ENCODE measurements at regions not wholly inside any gene's neighbourhood (a gene's known extent, or its start where the extent isn't known, plus 50 kb on each side); places are given as distances from the start of the nearest gene placed in this dataset.
"Not testable (repeated sequence)": the region's sequence is repeated elsewhere in the genome, so short reads cannot be mapped to it uniquely, and the experiment has no call there.

DNA sequence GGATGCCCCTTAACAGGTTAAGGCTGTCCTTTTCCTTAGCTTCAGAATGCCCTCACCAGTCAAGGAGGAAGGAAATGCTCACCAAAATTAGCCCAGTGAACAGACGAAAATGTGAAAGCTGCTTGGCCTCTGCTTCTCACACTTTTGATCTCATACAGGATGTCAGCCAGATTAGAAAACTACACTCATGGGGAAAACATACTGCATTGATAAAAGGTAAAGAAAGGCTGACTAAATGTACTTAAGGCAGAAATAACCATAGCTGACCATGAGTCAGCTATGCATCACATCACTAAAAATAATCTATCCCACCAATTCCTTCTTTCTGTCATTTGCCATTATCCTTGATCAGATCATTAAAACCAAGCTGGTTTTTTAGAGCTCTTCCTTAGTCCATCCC, 198.4 kb upstream of the TENT5A start:
- CTCF ChIA-PET: no interaction called here
- DNase-seq: no peak
- no peaks in the 10 kb centered on the region for H3K36me3 Mint-ChIP-seq (ENCODE audit: low read depth)
- POLR2A ChIA-PET: no interaction called here
- H3K9me3 Mint-ChIP-seq: no peaks in the 10 kb centered on the region
- no peak overlapping the region for H3K4me3 Mint-ChIP-seq
- no peaks in the 10 kb centered on the region for H3K27me3 Mint-ChIP-seq
- no peak overlapping the region for H3K27ac Mint-ChIP-seq
- H3K4me1 Mint-ChIP-seq: no peaks in the 10 kb centered on the region

DNA sequence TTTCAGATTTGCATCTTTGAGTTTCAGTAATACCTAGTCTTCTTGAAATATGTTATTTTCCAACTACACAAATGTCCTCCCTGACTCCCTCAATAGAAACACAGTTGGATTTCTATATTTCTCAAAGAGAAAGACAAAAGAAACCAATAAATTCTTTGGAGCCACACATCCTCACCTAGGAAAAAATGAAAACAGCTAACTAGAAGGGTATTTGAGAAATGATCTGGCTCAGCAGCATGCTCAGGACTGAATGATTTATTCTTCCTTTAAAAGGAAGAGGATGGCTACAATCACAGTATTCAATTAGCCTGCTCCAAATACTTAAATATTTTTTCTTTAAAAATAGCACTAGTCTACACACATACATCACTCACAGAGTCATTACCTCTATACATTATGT, 196.4 kb upstream of the TENT5A start:
- Mint-ChIP-seq H3K4me3 (no peak overlapping the region), H3K27ac (no peak overlapping the region), H3K4me1 (no peaks in the 10 kb centered on the region), H3K27me3 (no peaks in the 10 kb centered on the region), H3K36me3 (ENCODE audit: low read depth) (no peaks in the 10 kb centered on the region), H3K9me3 (no peaks in the 10 kb centered on the region)
- CTCF ChIA-PET: no interaction called here
- no peak for DNase-seq
- POLR2A ChIA-PET: no interaction called here

DNA sequence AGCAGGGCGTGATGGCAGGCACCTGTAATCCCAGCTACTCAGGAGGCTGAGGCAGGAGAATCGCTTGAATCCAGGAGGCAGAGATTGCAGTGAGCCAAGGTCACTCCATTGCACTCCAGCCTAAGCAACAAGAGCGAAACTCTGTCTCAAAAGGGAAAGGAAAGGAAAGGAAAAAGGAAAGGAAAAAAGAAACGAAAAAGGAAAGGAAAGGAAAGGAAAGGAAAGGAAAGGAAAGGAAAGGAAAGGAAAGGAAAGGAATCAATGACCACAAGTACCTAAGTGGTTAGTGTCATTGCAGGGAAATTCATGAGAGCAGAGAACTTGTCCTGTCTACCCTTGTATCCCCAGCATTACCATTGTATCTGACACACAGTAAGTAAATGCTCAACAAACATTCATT, 195.7 kb upstream of the TENT5A start:
- H3K4me3 Mint-ChIP-seq; H3K27me3 Mint-ChIP-seq; H3K4me1 Mint-ChIP-seq; H3K9me3 Mint-ChIP-seq; POLR2A ChIA-PET; CTCF ChIA-PET; DNase-seq; H3K27ac Mint-ChIP-seq; H3K36me3 Mint-ChIP-seq (ENCODE audit: low read depth): not testable (repeated sequence)

DNA sequence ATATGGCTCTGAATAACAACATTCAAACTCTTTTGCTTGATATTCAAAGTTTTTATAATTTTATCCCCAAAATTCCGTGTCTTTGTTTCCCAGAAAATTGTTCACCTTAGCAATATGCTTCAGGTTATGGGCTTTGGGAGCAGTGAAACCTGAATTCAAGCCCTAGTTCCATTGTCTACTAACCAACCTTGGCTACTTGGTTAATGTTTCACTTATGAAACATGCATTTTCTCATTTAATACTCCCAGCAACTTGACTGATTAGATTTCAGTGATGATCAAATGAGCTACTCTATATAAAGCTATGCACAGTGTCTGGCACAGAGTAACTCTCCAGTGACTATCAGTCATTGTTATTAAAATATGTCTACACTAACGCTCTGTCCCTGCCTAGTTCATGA, 192.2 kb upstream of the TENT5A start:
- H3K4me3 Mint-ChIP-seq: no peak overlapping the region
- no peaks in the 10 kb centered on the region for H3K4me1 Mint-ChIP-seq
- no peaks in the 10 kb centered on the region for H3K36me3 Mint-ChIP-seq (ENCODE audit: low read depth)
- no peaks in the 10 kb centered on the region for H3K9me3 Mint-ChIP-seq
- POLR2A ChIA-PET: no interaction called here
- no peak for DNase-seq
- CTCF ChIA-PET: interaction anchor here (0.6 kb wide), 1 partner anchor 284 kb away, joined by 3 read pairs; no protein-coding TSS in a partner anchor
- no peak overlapping the region for H3K27ac Mint-ChIP-seq
- H3K27me3 Mint-ChIP-seq: no peaks in the 10 kb centered on the region

DNA sequence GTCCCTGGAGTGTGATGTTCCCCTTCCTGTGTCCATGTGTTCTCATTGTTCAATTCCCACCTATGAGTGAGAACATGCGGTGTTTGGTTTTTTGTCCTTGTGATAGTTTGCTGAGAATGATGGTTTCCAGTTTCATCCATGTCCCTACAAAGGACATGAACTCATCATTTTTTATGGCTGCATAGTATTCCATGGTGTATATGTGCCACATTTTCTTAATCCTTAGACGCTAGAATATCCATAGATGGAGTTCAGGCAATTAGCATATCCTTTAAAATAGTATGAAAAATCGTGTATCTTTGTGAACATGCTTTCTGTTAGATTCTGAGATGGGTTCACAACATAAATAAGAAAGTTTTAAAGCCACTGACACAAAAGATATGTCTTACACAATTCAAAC, 190.4 kb upstream of the TENT5A start:
- CTCF ChIA-PET; H3K27ac Mint-ChIP-seq; DNase-seq; H3K27me3 Mint-ChIP-seq; H3K4me1 Mint-ChIP-seq; H3K4me3 Mint-ChIP-seq; H3K36me3 Mint-ChIP-seq (ENCODE audit: low read depth); POLR2A ChIA-PET; H3K9me3 Mint-ChIP-seq: not testable (repeated sequence)

DNA sequence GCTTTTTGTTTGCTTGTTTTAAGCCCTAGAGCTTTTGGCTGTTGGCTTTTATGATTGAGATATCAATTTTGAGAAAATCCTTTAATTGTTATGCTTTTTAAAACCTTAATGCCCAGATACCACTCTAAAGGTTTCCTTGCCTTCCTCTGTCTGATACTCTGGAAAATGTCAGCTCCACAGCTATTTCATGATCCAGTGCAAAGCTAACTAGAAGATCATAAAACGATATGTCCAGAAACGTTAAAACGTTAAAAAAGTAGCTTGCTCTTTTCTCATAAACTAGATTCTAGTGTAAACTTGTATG, 189.5 kb upstream of the TENT5A start:
- POLR2A ChIA-PET: no interaction called here
- no peak for DNase-seq
- Mint-ChIP-seq H3K27me3 (no peaks in the 10 kb centered on the region), H3K4me1 (no peaks in the 10 kb centered on the region), H3K4me3 (no peak overlapping the region), H3K36me3 (ENCODE audit: low read depth) (no peaks in the 10 kb centered on the region), H3K27ac (no peak overlapping the region), H3K9me3 (no peaks in the 10 kb centered on the region)
- CTCF ChIA-PET: no interaction called here

DNA sequence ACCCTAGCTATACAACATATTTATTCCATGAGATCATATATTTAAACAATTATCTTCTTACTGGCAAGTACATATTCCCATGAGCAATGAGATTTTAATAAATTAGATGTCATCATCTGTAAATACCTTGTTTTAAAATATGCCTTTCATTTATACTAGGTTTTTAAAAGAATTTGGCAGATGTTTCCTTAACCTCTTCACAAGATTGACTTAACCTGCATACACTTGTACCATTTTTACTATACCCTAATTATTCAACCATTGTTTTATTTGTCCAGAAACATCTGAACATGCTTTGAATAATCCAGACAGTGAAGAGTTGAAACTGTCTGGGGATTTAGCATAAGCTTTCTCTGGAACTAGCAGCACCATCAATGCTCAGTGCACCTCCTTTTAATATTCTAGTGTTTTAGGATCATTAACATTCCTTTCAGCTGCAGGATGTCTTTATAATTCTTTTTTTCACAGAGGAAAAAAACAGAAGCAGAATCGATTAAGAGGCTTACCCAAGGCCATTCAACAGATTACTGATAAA, 188.0 kb upstream of the TENT5A start:
- no peaks in the 10 kb centered on the region for H3K9me3 Mint-ChIP-seq
- H3K27ac Mint-ChIP-seq: no peak overlapping the region
- H3K36me3 Mint-ChIP-seq (ENCODE audit: low read depth): no peaks in the 10 kb centered on the region
- ChIA-PET CTCF (no interaction called here), POLR2A (no interaction called here)
- DNase-seq: no peak
- H3K4me3 Mint-ChIP-seq: no peak overlapping the region
- H3K4me1 Mint-ChIP-seq: no peaks in the 10 kb centered on the region
- H3K27me3 Mint-ChIP-seq: no peaks in the 10 kb centered on the region

DNA sequence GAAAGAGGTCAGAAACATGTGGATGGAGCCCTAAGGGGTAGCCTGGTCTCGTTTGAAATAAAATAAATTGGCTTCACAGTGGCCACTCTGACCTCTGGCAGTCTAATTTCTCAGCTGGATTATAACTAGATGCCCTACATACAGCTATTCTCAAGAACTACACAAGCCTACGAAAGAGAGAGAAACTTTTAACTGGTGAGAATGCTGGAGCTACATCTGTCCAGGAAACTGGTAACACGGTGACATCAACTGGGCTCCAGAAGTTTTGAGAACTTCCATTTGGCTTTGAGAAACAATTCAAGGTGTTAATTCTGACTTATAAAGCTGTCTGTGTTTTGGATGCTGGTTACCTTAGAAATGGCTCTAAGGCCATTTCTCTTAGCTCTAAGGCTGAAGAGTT, 187.3 kb upstream of the TENT5A start:
- Mint-ChIP-seq H3K4me1 (no peaks in the 10 kb centered on the region), H3K27ac (no peak overlapping the region), H3K4me3 (no peak overlapping the region), H3K36me3 (ENCODE audit: low read depth) (no peaks in the 10 kb centered on the region), H3K9me3 (no peaks in the 10 kb centered on the region), H3K27me3 (no peaks in the 10 kb centered on the region)
- POLR2A ChIA-PET: no interaction called here
- no peak for DNase-seq
- CTCF ChIA-PET: no interaction called here

DNA sequence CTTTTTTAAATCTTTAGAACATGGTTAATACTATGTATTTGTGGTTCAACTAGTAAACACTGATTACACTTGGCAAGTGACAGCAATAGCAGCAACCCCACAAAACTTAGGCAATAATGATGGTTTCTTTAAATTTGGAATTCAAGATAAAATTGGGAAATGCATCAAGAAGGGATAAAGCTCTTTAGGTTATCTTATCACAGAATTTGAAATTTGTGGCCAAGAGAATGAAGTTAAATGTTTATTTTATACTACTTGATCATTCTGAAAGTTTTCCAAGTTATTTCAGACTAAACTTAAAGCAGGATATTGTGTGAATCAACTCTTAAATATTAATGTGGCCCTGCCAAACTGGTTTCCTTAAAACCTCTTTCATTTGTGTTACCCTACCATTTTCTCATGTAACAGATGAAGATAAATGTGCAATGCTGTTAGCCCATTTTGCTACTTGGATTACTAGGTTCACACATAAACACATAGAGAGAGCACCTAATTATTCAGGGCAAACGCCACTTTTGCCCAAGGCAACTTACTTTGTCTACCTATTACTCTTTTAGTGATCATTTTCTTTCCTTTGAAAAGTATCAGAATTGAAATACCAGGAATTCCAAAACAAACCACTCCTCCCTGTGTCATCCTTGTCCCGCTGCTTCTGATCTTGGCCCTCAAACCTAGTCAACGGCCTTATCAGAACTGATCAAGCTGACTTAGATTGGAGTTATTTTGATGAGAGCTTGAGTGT, 186.7 kb upstream of the TENT5A start:
- Mint-ChIP-seq H3K4me3 (no peak overlapping the region), H3K36me3 (ENCODE audit: low read depth) (no peaks in the 10 kb centered on the region), H3K9me3 (no peaks in the 10 kb centered on the region), H3K27ac (no peak overlapping the region), H3K27me3 (no peaks in the 10 kb centered on the region), H3K4me1 (no peaks in the 10 kb centered on the region)
- DNase-seq: no peak
- ChIA-PET POLR2A (no interaction called here), CTCF (no interaction called here)

DNA sequence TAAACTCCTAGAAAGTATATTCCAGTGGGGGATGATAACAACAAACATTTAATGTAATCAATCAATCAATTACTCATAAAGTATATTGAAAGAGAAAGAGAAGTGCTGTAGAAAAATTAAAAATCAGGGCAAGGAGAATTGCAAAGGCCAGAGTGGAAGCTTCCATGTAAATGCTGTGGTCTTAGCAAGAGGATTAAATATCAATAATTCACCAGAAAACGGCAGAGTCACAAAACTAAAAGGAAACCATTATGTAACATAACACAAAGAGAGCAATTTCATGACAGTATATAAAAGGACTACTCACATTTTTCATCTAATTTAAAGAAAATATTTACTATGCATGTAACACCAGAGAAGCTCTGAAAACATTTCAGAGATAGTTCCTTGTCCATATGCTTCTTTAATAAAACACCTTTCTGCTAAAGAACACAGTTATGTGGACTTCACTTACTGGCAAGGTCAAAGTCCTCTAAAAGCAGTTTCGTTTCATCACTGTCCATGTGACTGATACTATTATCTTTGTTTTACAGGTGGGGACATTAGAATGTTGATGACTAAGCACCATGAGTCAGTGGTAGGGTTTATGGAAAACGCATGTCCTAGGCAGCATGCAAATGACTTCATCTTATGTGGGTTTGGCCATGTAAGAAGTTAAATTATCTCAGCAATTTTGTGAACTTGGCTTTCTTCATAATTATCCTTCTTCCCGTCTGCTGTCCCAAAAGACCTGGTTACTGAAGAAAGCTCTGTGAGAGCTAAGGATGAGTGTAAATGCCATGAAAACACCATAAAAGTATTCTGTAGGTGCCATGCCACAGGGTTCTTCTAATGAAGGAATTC, 185.8 kb upstream of the TENT5A start:
- DNase-seq: no peak
- Mint-ChIP-seq H3K4me3 (no peak overlapping the region), H3K27ac (no peak overlapping the region), H3K27me3 (no peaks in the 10 kb centered on the region), H3K9me3 (no peaks in the 10 kb centered on the region), H3K36me3 (ENCODE audit: low read depth) (no peaks in the 10 kb centered on the region), H3K4me1 (no peaks in the 10 kb centered on the region)
- POLR2A ChIA-PET: no interaction called here
- CTCF ChIA-PET: no interaction called here

DNA sequence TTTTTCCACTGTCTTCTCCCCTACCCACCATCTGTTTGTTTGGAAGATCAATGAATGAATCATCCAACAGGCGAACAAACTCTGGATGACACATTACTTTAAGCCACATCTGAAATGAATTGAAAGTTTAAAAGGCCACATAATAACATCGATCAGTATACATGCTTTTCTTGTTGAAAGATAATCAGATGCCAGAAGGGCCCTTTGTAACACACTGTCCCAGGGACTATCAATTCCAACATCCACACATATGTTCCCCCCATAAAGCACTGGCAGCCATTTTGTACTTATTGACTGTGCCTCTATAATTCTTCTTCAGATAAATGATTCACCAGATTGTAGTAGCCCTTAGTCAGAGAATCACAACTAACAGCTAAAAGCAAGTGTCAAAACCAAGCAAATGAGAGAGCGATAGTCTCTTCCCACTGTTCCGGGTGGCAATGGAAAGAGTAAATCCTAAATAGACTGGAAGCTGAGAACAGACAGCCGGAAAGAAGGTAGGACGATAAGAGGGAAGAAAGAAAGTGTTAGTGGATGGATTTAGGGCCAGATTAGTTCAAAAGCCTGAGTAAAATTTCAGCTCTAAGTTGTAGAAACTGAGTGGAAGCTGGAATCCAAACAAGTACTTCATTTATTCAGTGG, 184.9 kb upstream of the TENT5A start:
- Mint-ChIP-seq H3K9me3 (no peaks in the 10 kb centered on the region), H3K4me1 (no peaks in the 10 kb centered on the region), H3K36me3 (ENCODE audit: low read depth) (no peaks in the 10 kb centered on the region), H3K27ac (no peak overlapping the region), H3K27me3 (no peaks in the 10 kb centered on the region), H3K4me3 (no peak overlapping the region)
- CTCF ChIA-PET: no interaction called here
- no peak for DNase-seq
- POLR2A ChIA-PET: no interaction called here

DNA sequence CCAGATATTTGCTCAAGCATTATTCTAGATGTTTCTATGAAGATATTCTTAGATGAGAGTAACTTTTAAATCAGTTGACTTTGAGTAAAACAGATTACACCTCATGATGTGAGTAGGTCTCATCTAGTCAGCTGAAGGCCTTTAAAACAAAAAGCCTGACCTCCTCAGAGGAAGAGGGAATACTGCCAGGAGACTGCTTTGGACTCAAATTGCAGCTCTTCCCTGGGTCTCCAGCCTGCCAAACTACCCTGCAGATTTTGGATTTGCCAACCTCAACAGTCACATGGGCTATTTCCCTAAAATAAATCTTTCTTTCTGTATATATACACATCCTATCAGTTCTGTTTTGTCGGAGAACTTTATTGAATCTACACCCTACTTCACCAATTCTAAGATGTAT, 182.5 kb upstream of the TENT5A start:
- no peak overlapping the region for H3K4me3 Mint-ChIP-seq
- H3K27ac Mint-ChIP-seq: no peak overlapping the region
- H3K36me3 Mint-ChIP-seq (ENCODE audit: low read depth): no peaks in the 10 kb centered on the region
- no peaks in the 10 kb centered on the region for H3K27me3 Mint-ChIP-seq
- H3K9me3 Mint-ChIP-seq: no peaks in the 10 kb centered on the region
- no peak for DNase-seq
- POLR2A ChIA-PET: no interaction called here
- CTCF ChIA-PET: no interaction called here
- H3K4me1 Mint-ChIP-seq: no peaks in the 10 kb centered on the region

DNA sequence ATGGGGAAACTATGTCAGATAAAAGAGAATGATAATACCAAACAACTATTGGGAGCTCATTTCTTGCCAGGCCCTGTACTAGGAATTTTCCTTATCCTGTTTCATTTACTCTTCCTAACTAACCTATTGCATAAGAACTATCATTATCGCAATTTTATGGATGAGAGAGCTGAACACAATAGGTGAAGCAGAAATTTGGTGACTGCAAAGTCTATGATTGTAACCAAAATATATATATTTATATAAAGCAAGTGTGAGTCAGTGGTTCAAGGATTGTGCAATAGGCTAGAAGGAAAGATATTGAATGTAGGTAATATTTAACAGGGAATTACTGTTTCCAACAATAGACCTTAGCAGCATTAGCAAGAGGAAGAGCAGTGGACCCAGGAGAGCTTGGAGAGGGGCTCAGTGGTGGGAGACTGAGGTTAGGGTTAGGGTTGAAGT, 181.1 kb upstream of the TENT5A start:
- POLR2A ChIA-PET: no interaction called here
- Mint-ChIP-seq H3K4me3 (no peak overlapping the region), H3K9me3 (no peaks in the 10 kb centered on the region), H3K27ac (no peak overlapping the region), H3K27me3 (no peaks in the 10 kb centered on the region), H3K4me1 (no peaks in the 10 kb centered on the region), H3K36me3 (ENCODE audit: low read depth) (no peaks in the 10 kb centered on the region)
- CTCF ChIA-PET: no interaction called here
- no peak for DNase-seq
